SK-N-SH treated with all-trans-retinoic acid at 6 μM for 48 hours (cell line): ENCODE measurements at regions not wholly inside any gene's neighbourhood (a gene's known extent, or its start where the extent isn't known, plus 50 kb on each side); places are given as distances from the start of the nearest gene placed in this dataset.

ENCODE experiments used
- PPARA ChIP-seq: fragments of 250-450 bp; sonication (Bioruptor Pico); IDR thresholded peaks from 2 replicates; pipeline ENCODE4 v1.5.0; 2020; ENCODE audit warnings: mild to moderate bottlenecking, borderline replicate concordance
- RARB ChIP-seq: fragments of 250-450 bp; sonication (Bioruptor Pico); IDR thresholded peaks from 2 replicates; pipeline ENCODE4 v1.8.0; 2021; ENCODE audit warnings: mild to moderate bottlenecking, moderate library complexity
- SNAI2 ChIP-seq: fragments of 250-450 bp; sonication (Bioruptor Pico); IDR thresholded peaks from 2 replicates; pipeline ENCODE4 v1.5.0; 2020; ENCODE audit warnings: mild to moderate bottlenecking, moderate library complexity
- ZFP3 ChIP-seq: fragments of 250-450 bp; sonication (Bioruptor Pico); IDR thresholded peaks from 2 replicates; pipeline ENCODE4 v1.5.0; 2020; ENCODE audit warnings: mild to moderate bottlenecking, moderate library complexity
- ZNF70 ChIP-seq: fragments of 450-650 bp; formaldehyde crosslinking; IDR thresholded peaks from 2 replicates; pipeline ENCODE4 v1.5.0; 2020; ENCODE audit warnings: mild to moderate bottlenecking, moderate library complexity
- TF ChIP-seq, protein P1 (sequence below): fragments of 250-450 bp; sonication (Bioruptor Pico); IDR thresholded peaks from 2 replicates; pipeline ENCODE4 v1.5.1; 2021; ENCODE audit warnings: mild to moderate bottlenecking, moderate library complexity
- TF ChIP-seq, protein P2 (sequence below): fragments of 250-450 bp; sonication (Bioruptor Pico); IDR thresholded peaks from 2 replicates; pipeline ENCODE4 v1.8.0; 2020; ENCODE audit warnings: mild to moderate bottlenecking, moderate library complexity, borderline replicate concordance
- TF ChIP-seq, protein P3 (sequence below): fragments of 250-450 bp; sonication (Bioruptor Pico); IDR thresholded peaks from 2 replicates; pipeline ENCODE4 v1.8.0; 2021; ENCODE audit warnings: low read depth, mild to moderate bottlenecking, moderate library complexity, borderline replicate concordance
- TF ChIP-seq, protein P4 (sequence below): fragments of 250-450 bp; sonication (Bioruptor Pico); IDR thresholded peaks from 2 replicates; pipeline ENCODE4 v1.5.0; 2020; ENCODE audit warnings: mild to moderate bottlenecking, moderate library complexity

DNA sequence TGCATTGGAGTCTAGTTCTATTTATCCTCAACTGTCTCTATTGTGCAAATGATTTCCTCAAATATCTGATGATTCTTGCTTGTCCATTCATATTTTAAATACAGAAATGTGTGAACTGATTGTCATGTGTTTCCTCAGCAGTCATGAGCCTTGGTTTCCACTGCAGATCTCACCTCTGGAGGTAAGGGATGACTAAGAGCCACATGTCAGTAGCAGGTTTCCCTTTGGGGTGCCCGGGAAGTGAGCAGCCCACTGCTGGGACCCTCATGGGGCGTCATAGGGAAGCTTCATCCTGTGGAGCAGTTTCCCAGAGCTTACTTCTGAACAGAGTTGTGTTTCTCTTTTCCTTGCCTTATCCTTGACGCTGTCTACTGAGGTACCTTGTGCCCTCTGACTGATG, 149.2 kb upstream of the TOPAZ1 start:
- TF ChIP-seq, protein P1, sequence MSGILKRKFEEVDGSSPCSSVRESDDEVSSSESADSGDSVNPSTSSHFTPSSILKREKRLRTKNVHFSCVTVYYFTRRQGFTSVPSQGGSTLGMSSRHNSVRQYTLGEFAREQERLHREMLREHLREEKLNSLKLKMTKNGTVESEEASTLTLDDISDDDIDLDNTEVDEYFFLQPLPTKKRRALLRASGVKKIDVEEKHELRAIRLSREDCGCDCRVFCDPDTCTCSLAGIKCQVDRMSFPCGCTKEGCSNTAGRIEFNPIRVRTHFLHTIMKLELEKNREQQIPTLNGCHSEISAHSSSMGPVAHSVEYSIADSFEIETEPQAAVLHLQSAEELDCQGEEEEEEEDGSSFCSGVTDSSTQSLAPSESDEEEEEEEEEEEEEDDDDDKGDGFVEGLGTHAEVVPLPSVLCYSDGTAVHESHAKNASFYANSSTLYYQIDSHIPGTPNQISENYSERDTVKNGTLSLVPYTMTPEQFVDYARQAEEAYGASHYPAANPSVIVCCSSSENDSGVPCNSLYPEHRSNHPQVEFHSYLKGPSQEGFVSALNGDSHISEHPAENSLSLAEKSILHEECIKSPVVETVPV (CRISPR knock-in tag), result no peak
- TF ChIP-seq ZNF70 (CRISPR knock-in tag) (no peak), SNAI2 (CRISPR knock-in tag) (no peak), PPARA (CRISPR knock-in tag) (no peak), ZFP3 (no peak), RARB (CRISPR knock-in tag) (no peak)
- TF ChIP-seq, protein P2, sequence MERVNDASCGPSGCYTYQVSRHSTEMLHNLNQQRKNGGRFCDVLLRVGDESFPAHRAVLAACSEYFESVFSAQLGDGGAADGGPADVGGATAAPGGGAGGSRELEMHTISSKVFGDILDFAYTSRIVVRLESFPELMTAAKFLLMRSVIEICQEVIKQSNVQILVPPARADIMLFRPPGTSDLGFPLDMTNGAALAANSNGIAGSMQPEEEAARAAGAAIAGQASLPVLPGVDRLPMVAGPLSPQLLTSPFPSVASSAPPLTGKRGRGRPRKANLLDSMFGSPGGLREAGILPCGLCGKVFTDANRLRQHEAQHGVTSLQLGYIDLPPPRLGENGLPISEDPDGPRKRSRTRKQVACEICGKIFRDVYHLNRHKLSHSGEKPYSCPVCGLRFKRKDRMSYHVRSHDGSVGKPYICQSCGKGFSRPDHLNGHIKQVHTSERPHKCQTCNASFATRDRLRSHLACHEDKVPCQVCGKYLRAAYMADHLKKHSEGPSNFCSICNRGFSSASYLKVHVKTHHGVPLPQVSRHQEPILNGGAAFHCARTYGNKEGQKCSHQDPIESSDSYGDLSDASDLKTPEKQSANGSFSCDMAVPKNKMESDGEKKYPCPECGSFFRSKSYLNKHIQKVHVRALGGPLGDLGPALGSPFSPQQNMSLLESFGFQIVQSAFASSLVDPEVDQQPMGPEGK (CRISPR knock-in tag), result no peak
- TF ChIP-seq, protein P3, sequence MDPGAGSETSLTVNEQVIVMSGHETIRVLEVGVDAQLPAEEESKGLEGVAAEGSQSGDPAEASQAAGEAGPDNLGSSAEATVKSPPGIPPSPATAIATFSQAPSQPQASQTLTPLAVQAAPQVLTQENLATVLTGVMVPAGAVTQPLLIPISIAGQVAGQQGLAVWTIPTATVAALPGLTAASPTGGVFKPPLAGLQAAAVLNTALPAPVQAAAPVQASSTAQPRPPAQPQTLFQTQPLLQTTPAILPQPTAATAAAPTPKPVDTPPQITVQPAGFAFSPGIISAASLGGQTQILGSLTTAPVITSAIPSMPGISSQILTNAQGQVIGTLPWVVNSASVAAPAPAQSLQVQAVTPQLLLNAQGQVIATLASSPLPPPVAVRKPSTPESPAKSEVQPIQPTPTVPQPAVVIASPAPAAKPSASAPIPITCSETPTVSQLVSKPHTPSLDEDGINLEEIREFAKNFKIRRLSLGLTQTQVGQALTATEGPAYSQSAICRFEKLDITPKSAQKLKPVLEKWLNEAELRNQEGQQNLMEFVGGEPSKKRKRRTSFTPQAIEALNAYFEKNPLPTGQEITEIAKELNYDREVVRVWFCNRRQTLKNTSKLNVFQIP, result no peak
- TF ChIP-seq, protein P4, sequence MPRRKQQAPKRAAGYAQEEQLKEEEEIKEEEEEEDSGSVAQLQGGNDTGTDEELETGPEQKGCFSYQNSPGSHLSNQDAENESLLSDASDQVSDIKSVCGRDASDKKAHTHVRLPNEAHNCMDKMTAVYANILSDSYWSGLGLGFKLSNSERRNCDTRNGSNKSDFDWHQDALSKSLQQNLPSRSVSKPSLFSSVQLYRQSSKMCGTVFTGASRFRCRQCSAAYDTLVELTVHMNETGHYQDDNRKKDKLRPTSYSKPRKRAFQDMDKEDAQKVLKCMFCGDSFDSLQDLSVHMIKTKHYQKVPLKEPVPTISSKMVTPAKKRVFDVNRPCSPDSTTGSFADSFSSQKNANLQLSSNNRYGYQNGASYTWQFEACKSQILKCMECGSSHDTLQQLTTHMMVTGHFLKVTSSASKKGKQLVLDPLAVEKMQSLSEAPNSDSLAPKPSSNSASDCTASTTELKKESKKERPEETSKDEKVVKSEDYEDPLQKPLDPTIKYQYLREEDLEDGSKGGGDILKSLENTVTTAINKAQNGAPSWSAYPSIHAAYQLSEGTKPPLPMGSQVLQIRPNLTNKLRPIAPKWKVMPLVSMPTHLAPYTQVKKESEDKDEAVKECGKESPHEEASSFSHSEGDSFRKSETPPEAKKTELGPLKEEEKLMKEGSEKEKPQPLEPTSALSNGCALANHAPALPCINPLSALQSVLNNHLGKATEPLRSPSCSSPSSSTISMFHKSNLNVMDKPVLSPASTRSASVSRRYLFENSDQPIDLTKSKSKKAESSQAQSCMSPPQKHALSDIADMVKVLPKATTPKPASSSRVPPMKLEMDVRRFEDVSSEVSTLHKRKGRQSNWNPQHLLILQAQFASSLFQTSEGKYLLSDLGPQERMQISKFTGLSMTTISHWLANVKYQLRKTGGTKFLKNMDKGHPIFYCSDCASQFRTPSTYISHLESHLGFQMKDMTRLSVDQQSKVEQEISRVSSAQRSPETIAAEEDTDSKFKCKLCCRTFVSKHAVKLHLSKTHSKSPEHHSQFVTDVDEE, result no peak
